HL-60 (cell line): ENCODE measurements at regions not wholly inside any gene's neighbourhood (a gene's known extent, or its start where the extent isn't known, plus 50 kb on each side); places are given as distances from the start of the nearest gene placed in this dataset.

ENCODE experiments used
- DNase-seq, 2 experiments: peaks; one replicate each; pipeline ENCODE4 v3.0.0-alpha.2; 2010 to 2020; ENCODE audit warnings: low read depth in 1 of 2, low spot score in 1 of 2
- H3K27ac ChIP-seq: fragments of 250-450 bp; sonication (Bioruptor Pico); replicated peaks from 2 replicates; pipeline ENCODE4 v1.5.1; 2020; ENCODE audit warnings: mild to moderate bottlenecking, moderate library complexity
- H3K27me3 ChIP-seq: fragments of 250-450 bp; sonication (Bioruptor Pico); 2 replicates; pipeline ENCODE4 v1.5.1; 2021; ENCODE audit warnings: mild to moderate bottlenecking, moderate library complexity; ENCODE audit not compliant: insufficient read depth, poor library complexity, severe bottlenecking
- H3K4me3 ChIP-seq: replicated peaks from 2 replicates; pipeline ENCODE4 v1.5.1; 2011; ENCODE audit warnings: mild to moderate bottlenecking, control low read depth, low read length; ENCODE audit not compliant: insufficient read depth
- CTCF ChIP-seq: IDR thresholded peaks from one replicate; pipeline ENCODE4 v1.5.1; 2011; ENCODE audit warnings: low read length, control low read depth, inconsistent platforms; ENCODE audit not compliant: insufficient read depth
- GABPA ChIP-seq: IDR thresholded peaks from 2 replicates; pipeline ENCODE4 v1.6.1; 2012; ENCODE audit warnings: low read depth
- POLR2AphosphoS5 ChIP-seq: IDR thresholded peaks from 2 replicates; pipeline ENCODE4 v1.6.1; 2012; ENCODE audit warnings: low read depth
- REST ChIP-seq: IDR thresholded peaks from 2 replicates; pipeline ENCODE4 v1.6.1; 2012; ENCODE audit warnings: low read depth; ENCODE audit not compliant: insufficient replicate concordance
- SPI1 ChIP-seq: IDR thresholded peaks from 2 replicates; pipeline ENCODE4 v1.6.1; 2012; ENCODE audit warnings: low read depth, mild to moderate bottlenecking, borderline replicate concordance

- H3K27ac ChIP-seq, result no peak overlapping the region
- no peaks in the 10 kb centered on the region for H3K27me3 ChIP-seq
- TF ChIP-seq POLR2AphosphoS5 (no peak), GABPA (no peak)
- no peak for DNase-seq
- H3K4me3 ChIP-seq, result no peak overlapping the region
These were observed 326.8 kb downstream of the RAPGEF2 start for GRCh38 chr4:159429693-159430035.

GRCh38 chr4:159430896-159431295 is 328.0 kb downstream of the RAPGEF2 start:
- Histone ChIP-seq H3K4me3 (no peak overlapping the region), H3K27me3 (no peaks in the 10 kb centered on the region), H3K27ac (no peak overlapping the region)
- DNase-seq, result no peak
- TF ChIP-seq CTCF (no peak), REST (no peak), GABPA (no peak), POLR2AphosphoS5 (no peak), SPI1 (no peak)

DNA sequence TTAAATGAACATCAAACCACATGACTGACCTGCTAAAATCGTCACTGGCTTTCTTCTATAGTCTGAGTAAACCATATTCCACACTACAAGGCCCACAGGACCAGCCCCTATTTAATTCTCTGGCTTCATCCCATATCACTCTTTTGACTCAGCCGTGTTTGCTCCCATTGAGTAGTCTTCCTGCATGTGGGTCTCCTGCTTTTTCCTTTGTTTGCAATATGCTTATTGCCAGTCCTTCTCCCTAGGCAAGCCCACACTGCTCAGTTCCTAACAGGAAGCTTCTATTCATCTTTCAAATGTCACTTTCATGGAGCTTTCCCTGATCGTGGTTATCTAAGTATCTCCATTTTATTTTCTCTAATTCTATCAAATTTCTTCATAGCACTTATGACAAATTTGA is 329.6 kb downstream of the RAPGEF2 start:
- DNase-seq, result no peak
- no peaks in the 10 kb centered on the region for H3K27me3 ChIP-seq
- H3K27ac ChIP-seq, result no peak overlapping the region
- no peak overlapping the region for H3K4me3 ChIP-seq
- TF ChIP-seq CTCF (no peak), SPI1 (no peak), REST (no peak), GABPA (no peak), POLR2AphosphoS5 (no peak)

- no peak for DNase-seq
- H3K27ac ChIP-seq, result no peak overlapping the region
- H3K27me3 ChIP-seq, result no peaks in the 10 kb centered on the region
- H3K4me3 ChIP-seq, result no peak overlapping the region
- TF ChIP-seq CTCF (no peak), POLR2AphosphoS5 (no peak), REST (no peak), SPI1 (no peak), GABPA (no peak)
These were observed 330.5 kb downstream of the RAPGEF2 start for GRCh38 chr4:159433337-159433736.
